ENCODE measurements at regions not wholly inside any gene's neighbourhood (a gene's known extent, or its start where the extent isn't known, plus 50 kb on each side); places are given as distances from the start of the nearest gene placed in this dataset.

GRCh38 chr4:18540349-18540748 is 518.8 kb upstream of the LCORL start:
- H3K27me3 Mint-ChIP-seq (ENCODE audit: low read depth): no peaks in the 10 kb centered on the region
- H3K4me3 Mint-ChIP-seq: no peak overlapping the region
- no peaks in the 10 kb centered on the region for H3K36me3 Mint-ChIP-seq
- H3K27ac Mint-ChIP-seq: no peak overlapping the region
- no peaks in the 10 kb centered on the region for H3K4me1 Mint-ChIP-seq
- TF ChIP-seq CTCF (IDR thresholded peaks at IDR 0.05; ENCODE audit: unreplicated experiment): no peak
- H3K9me3 Mint-ChIP-seq: no peaks in the 10 kb centered on the region
- no peak for DNase-seq (ENCODE audit: low spot score in 2 of 2, unreplicated experiment in 2 of 2)

DNA sequence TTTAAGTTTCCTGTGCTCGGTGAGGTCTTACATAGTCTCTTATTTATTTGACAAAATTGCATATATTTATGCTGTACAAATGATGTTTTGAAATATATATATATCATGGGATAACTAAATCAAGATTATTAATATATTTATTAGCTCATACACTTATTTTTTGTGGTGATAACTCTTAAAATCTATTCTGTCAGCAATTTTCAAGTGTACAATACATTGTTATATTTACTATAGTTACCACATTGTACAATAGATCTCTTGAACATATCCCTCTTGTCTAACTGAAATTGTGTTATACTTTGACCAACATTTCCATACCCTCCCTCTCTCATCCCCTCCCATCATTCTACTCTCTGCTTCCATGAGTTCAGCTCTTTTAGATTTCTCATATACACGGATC is 516.6 kb upstream of the LCORL start:
- no peaks in the 10 kb centered on the region for H3K4me1 Mint-ChIP-seq
- no peak overlapping the region for H3K4me3 Mint-ChIP-seq
- no peaks in the 10 kb centered on the region for H3K9me3 Mint-ChIP-seq
- no peaks in the 10 kb centered on the region for H3K36me3 Mint-ChIP-seq
- H3K27ac Mint-ChIP-seq: no peak overlapping the region
- no peak for TF ChIP-seq CTCF (IDR thresholded peaks at IDR 0.05; ENCODE audit: unreplicated experiment)
- no peak for DNase-seq (ENCODE audit: low spot score in 2 of 2, unreplicated experiment in 2 of 2)
- H3K27me3 Mint-ChIP-seq (ENCODE audit: low read depth): no peaks in the 10 kb centered on the region

DNA sequence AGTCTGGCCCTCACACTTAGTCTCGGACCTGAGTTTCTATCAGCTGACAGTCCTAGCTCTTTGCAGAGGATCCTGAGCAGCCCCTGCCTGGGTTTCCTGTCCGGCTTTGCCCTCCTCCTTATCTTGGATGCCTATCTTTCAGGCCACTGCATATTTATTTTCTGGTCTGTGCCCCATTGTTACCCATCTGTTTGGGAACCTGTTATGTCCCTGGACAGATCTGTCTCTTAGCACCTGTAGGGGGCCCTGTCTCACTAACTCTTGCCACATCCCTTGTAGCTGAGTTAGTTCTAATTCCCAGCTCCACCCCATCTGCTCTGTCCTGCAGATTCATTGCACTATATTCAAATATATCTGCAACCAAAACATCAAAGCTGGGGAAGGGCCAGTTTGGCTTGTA is 514.9 kb upstream of the LCORL start:
- Mint-ChIP-seq H3K27me3 (ENCODE audit: low read depth) (no peaks in the 10 kb centered on the region), H3K27ac (no peak overlapping the region), H3K36me3 (no peaks in the 10 kb centered on the region), H3K4me3 (no peak overlapping the region), H3K4me1 (no peaks in the 10 kb centered on the region), H3K9me3 (no peaks in the 10 kb centered on the region)
- DNase-seq (ENCODE audit: low spot score in 2 of 2, unreplicated experiment in 2 of 2): no peak
- no peak for TF ChIP-seq CTCF (IDR thresholded peaks at IDR 0.05; ENCODE audit: unreplicated experiment)

GRCh38 chr4:18535948-18536347 is 514.4 kb upstream of the LCORL start:
- DNase-seq (ENCODE audit: low spot score in 2 of 2, unreplicated experiment in 2 of 2): no peak
- no peak for TF ChIP-seq CTCF (IDR thresholded peaks at IDR 0.05; ENCODE audit: unreplicated experiment)
- no peaks in the 10 kb centered on the region for H3K9me3 Mint-ChIP-seq
- no peaks in the 10 kb centered on the region for H3K4me1 Mint-ChIP-seq
- H3K27me3 Mint-ChIP-seq (ENCODE audit: low read depth): no peaks in the 10 kb centered on the region
- no peak overlapping the region for H3K27ac Mint-ChIP-seq
- H3K36me3 Mint-ChIP-seq: no peaks in the 10 kb centered on the region
- H3K4me3 Mint-ChIP-seq: no peak overlapping the region

- DNase-seq (ENCODE audit: low spot score in 2 of 2, unreplicated experiment in 2 of 2): no peak
- H3K9me3 Mint-ChIP-seq: no peaks in the 10 kb centered on the region
- no peak for TF ChIP-seq CTCF (IDR thresholded peaks at IDR 0.05; ENCODE audit: unreplicated experiment)
- no peaks in the 10 kb centered on the region for H3K4me1 Mint-ChIP-seq
- no peaks in the 10 kb centered on the region for H3K36me3 Mint-ChIP-seq
- no peak overlapping the region for H3K27ac Mint-ChIP-seq
- H3K4me3 Mint-ChIP-seq: no peak overlapping the region
- peaks cover 2% of the 10 kb centered on the region for H3K27me3 Mint-ChIP-seq (ENCODE audit: low read depth)
Observed at GRCh38 chr4:18533262-18533775, 511.8 kb upstream of the LCORL start.

GRCh38 chr4:18531731-18532130 is 510.2 kb upstream of the LCORL start:
- Mint-ChIP-seq H3K4me3 (no peak overlapping the region), H3K27ac (no peak overlapping the region), H3K9me3 (no peaks in the 10 kb centered on the region), H3K4me1 (no peaks in the 10 kb centered on the region), H3K36me3 (no peaks in the 10 kb centered on the region), H3K27me3 (ENCODE audit: low read depth) (peaks cover 8% of the 10 kb centered on the region)
- no peak for TF ChIP-seq CTCF (IDR thresholded peaks at IDR 0.05; ENCODE audit: unreplicated experiment)
- DNase-seq (ENCODE audit: low spot score in 2 of 2, unreplicated experiment in 2 of 2): no peak
